Stomach (tissue), 4 donors: ENCODE measurements at regions not wholly inside any gene's neighbourhood (a gene's known extent, or its start where the extent isn't known, plus 50 kb on each side); places are given as distances from the start of the nearest gene placed in this dataset.

Experiments
- CTCF ChIP-seq, 7 experiments: fragments of 450-650 bp in 4 of 7; fragments of 200-600 bp in 3 of 7; sonication (generic) in 3 of 7; IDR thresholded peaks; one replicate each; pipeline ENCODE4 v1.5.1; 2016 to 2019; ENCODE audit warnings: antibody characterized with exemption in 7 of 7, control low read depth in 2 of 7, mild to moderate bottlenecking in 1 of 7
- EP300 ChIP-seq: sonication (generic); formaldehyde crosslinking; IDR thresholded peaks from one replicate; pipeline ENCODE4 v1.6.1; 2017; ENCODE audit warnings: antibody characterized with exemption

DNA sequence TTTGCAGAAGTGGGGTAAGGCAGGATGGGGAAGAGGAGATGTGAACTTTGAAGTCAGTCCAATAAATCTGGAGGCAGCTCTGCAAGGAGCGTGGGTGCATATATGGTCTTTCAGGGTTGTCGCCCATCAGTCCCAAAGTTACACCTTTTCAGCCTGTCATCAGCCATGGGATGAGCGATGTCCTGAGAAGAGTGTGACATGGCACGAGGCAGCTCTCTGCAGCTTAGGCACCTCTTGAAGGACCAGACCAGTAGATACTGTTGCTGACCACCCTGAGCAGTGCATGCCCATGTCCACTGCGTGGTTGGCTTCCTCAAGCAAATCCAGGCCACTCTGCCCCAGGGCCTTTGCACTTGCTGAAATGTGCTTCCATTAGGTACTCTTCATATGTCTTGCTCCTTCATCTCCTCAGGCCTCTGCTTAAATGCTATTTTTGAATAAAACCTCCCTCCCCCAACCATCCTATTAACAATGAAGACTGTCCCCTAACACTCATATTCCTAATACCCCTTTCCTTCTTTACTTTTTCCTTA is 171.7 kb downstream of the ACTR3 start:
- TF ChIP-seq CTCF (IDR thresholded peaks at IDR 0.05) (no peak), EP300 (no peak)
